ENCODE measurements at regions not wholly inside any gene's neighbourhood (a gene's known extent, or its start where the extent isn't known, plus 50 kb on each side); places are given as distances from the start of the nearest gene placed in this dataset.
"Not testable (repeated sequence)": the region's sequence is repeated elsewhere in the genome, so short reads cannot be mapped to it uniquely, and the experiment has no call there.

- Histone ChIP-seq H3K36me3 (replicated peaks) (no peaks in the 10 kb centered on the region), H3K4me1 (no peaks in the 10 kb centered on the region), H3K27me3 (ENCODE audit: low read depth) (no peaks in the 10 kb centered on the region), H3K9me3 (no peaks in the 10 kb centered on the region), H3K4me3 (no peak overlapping the region)
- in situ Hi-C loops (cut with MboI; ENCODE audit: low sequenced_read_pairs): no loop called here
- DNase-seq (ENCODE audit: low spot score in 2 of 2): no peak
Measured at GRCh38 chr17:33560165-33560564, 267.1 kb upstream of the ASIC2 start.

DNA sequence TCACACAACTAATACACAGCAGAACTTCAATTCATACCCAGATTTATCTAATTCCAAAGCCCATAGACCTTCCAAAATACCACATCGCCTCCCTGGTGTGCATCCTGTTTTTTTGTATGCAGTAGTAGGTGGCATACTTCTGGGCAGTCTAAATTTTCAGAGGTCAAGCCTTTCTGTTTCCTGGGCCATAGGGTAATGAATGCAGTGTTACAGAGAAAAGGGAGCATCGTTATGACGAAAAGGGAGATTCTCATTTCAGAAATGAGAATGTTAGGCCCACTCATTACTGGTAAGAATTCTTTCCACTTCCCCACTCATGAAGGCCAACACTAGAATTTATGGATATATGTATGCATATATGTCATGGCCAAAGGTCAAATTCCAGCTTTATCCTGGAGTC is 267.8 kb upstream of the ASIC2 start:
- Histone ChIP-seq H3K4me1 (no peaks in the 10 kb centered on the region), H3K9me3 (no peaks in the 10 kb centered on the region), H3K27me3 (ENCODE audit: low read depth) (no peaks in the 10 kb centered on the region), H3K36me3 (replicated peaks) (no peaks in the 10 kb centered on the region), H3K4me3 (no peak overlapping the region)
- DNase-seq (ENCODE audit: low spot score in 2 of 2): no peak
- in situ Hi-C loops (cut with MboI; ENCODE audit: low sequenced_read_pairs): no loop called here

- no peaks in the 10 kb centered on the region for H3K4me1 ChIP-seq
- no peaks in the 10 kb centered on the region for H3K36me3 ChIP-seq (replicated peaks)
- H3K9me3 ChIP-seq: no peaks in the 10 kb centered on the region
- no peaks in the 10 kb centered on the region for H3K27me3 ChIP-seq (ENCODE audit: low read depth)
- in situ Hi-C loops (cut with MboI; ENCODE audit: low sequenced_read_pairs): no loop called here
- H3K4me3 ChIP-seq: no peak overlapping the region
- no peak for DNase-seq (ENCODE audit: low spot score in 2 of 2)
Measured at GRCh38 chr17:33561569-33562334, 268.7 kb upstream of the ASIC2 start.

- Histone ChIP-seq H3K4me1 (no peaks in the 10 kb centered on the region), H3K27me3 (ENCODE audit: low read depth) (no peaks in the 10 kb centered on the region), H3K9me3 (no peaks in the 10 kb centered on the region), H3K36me3 (replicated peaks) (no peaks in the 10 kb centered on the region), H3K4me3 (no peak overlapping the region)
- in situ Hi-C loops (cut with MboI; ENCODE audit: low sequenced_read_pairs): no loop called here
- DNase-seq (ENCODE audit: low spot score in 2 of 2): no peak
Measured at GRCh38 chr17:33562792-33563191, 269.7 kb upstream of the ASIC2 start.

DNA sequence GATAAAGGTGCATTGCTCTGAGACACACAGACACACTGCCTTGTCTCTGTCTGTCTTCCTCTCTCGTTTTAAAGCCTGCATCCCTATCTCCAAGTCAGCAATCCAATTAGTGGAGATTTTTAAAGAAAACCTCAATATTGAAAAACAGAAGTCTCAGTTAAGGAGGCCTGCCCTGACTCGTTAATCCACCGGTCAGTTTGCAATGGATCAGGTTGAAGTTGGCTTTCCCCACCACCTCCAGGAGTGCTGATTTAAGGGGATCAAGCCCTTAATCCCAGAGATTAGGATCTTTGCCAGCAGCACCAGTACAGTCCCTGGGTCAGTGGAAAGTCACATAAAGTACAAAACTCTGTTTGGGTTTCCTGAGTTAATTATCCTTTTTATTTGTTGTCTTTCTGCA is 271.1 kb upstream of the ASIC2 start:
- no peaks in the 10 kb centered on the region for H3K27me3 ChIP-seq (ENCODE audit: low read depth)
- in situ Hi-C loops (cut with MboI; ENCODE audit: low sequenced_read_pairs): no loop called here

DNA sequence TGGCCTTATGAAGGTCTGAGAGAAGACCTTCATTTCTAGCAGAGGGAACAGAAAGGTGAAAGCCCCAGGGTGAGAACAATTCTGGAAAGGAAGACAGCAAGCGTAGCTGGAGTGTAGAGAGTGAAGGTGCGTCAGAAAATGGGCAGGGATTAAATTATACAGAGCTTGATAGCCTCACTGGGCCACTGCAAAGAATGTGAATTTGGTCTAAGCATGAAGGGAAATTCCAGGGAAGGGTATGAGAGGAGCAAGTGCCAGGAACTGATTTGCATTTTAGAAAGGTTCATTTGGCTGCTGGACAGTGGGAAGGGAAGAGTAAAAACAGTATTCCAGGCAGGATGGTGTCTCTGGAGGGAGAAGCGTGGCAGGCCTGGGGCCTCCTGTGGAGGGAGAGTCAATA is 274.1 kb upstream of the ASIC2 start:
- Histone ChIP-seq H3K27me3 (ENCODE audit: low read depth) (no peaks in the 10 kb centered on the region), H3K36me3 (replicated peaks) (no peaks in the 10 kb centered on the region), H3K4me1 (no peaks in the 10 kb centered on the region), H3K9me3 (no peaks in the 10 kb centered on the region), H3K4me3 (no peak overlapping the region)
- in situ Hi-C loops (cut with MboI; ENCODE audit: low sequenced_read_pairs): no loop called here
- no peak for DNase-seq (ENCODE audit: low spot score in 2 of 2)

More for the DNA sequence above, 271.1 kb upstream of the ASIC2 start:
- DNase-seq (ENCODE audit: low spot score in 2 of 2): no peak
- Histone ChIP-seq H3K9me3 (no peaks in the 10 kb centered on the region), H3K36me3 (replicated peaks) (no peaks in the 10 kb centered on the region), H3K4me3 (no peak overlapping the region), H3K4me1 (no peaks in the 10 kb centered on the region)

GRCh38 chr17:33572615-33573014 is 279.5 kb upstream of the ASIC2 start:
- H3K27me3 ChIP-seq (ENCODE audit: low read depth): no peaks in the 10 kb centered on the region
- H3K36me3 ChIP-seq (replicated peaks): no peaks in the 10 kb centered on the region
- no peaks in the 10 kb centered on the region for H3K9me3 ChIP-seq
- no peaks in the 10 kb centered on the region for H3K4me1 ChIP-seq
- no peak overlapping the region for H3K4me3 ChIP-seq
- no peak for DNase-seq (ENCODE audit: low spot score in 2 of 2)
- in situ Hi-C loops (cut with MboI; ENCODE audit: low sequenced_read_pairs): no loop called here

GRCh38 chr17:33574942-33575445 is 281.9 kb upstream of the ASIC2 start:
- in situ Hi-C loops (cut with MboI; ENCODE audit: low sequenced_read_pairs): no loop called here
- no peaks in the 10 kb centered on the region for H3K9me3 ChIP-seq
- no peaks in the 10 kb centered on the region for H3K36me3 ChIP-seq (replicated peaks)
- no peak overlapping the region for H3K4me3 ChIP-seq
- DNase-seq (ENCODE audit: low spot score in 2 of 2): no peak
- no peaks in the 10 kb centered on the region for H3K27me3 ChIP-seq (ENCODE audit: low read depth)
- H3K4me1 ChIP-seq: no peaks in the 10 kb centered on the region

- H3K4me1 ChIP-seq; H3K36me3 ChIP-seq (replicated peaks); H3K4me3 ChIP-seq; H3K27me3 ChIP-seq (ENCODE audit: low read depth); in situ Hi-C loops (cut with MboI; ENCODE audit: low sequenced_read_pairs); DNase-seq (ENCODE audit: low spot score in 2 of 2); H3K9me3 ChIP-seq: not testable (repeated sequence)
Measured at GRCh38 chr17:33579740-33580139, 286.6 kb upstream of the ASIC2 start.

DNA sequence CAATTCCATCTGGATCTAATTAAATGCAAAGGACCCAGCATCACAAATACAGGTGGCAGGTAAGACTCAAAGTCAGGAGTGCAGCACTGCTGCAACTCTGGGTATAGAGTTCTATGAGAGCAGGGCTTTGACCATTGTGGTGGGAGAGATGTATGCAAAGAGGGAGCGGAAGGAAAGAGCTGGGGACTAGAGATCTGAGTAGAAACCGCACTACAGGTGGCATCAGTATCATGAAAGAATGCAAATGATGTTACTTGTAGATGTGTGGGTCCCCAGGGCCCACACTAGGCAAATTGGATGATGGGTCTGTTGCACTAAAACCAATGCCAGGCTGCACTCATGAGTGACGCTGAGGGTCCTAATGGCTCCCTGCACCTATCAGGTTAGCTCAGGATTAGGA is 287.1 kb upstream of the ASIC2 start:
- Histone ChIP-seq H3K4me1 (no peaks in the 10 kb centered on the region), H3K4me3 (no peak overlapping the region), H3K36me3 (replicated peaks) (no peaks in the 10 kb centered on the region), H3K9me3 (no peaks in the 10 kb centered on the region), H3K27me3 (ENCODE audit: low read depth) (no peaks in the 10 kb centered on the region)
- in situ Hi-C loops (cut with MboI; ENCODE audit: low sequenced_read_pairs): no loop called here
- DNase-seq (ENCODE audit: low spot score in 2 of 2): no peak

GRCh38 chr17:33582661-33583060 is 289.6 kb upstream of the ASIC2 start:
- in situ Hi-C loops (cut with MboI; ENCODE audit: low sequenced_read_pairs): no loop called here
- Histone ChIP-seq H3K27me3 (ENCODE audit: low read depth) (no peaks in the 10 kb centered on the region), H3K4me3 (no peak overlapping the region), H3K9me3 (no peaks in the 10 kb centered on the region), H3K4me1 (no peaks in the 10 kb centered on the region), H3K36me3 (replicated peaks) (no peaks in the 10 kb centered on the region)
- DNase-seq (ENCODE audit: low spot score in 2 of 2): no peak

DNA sequence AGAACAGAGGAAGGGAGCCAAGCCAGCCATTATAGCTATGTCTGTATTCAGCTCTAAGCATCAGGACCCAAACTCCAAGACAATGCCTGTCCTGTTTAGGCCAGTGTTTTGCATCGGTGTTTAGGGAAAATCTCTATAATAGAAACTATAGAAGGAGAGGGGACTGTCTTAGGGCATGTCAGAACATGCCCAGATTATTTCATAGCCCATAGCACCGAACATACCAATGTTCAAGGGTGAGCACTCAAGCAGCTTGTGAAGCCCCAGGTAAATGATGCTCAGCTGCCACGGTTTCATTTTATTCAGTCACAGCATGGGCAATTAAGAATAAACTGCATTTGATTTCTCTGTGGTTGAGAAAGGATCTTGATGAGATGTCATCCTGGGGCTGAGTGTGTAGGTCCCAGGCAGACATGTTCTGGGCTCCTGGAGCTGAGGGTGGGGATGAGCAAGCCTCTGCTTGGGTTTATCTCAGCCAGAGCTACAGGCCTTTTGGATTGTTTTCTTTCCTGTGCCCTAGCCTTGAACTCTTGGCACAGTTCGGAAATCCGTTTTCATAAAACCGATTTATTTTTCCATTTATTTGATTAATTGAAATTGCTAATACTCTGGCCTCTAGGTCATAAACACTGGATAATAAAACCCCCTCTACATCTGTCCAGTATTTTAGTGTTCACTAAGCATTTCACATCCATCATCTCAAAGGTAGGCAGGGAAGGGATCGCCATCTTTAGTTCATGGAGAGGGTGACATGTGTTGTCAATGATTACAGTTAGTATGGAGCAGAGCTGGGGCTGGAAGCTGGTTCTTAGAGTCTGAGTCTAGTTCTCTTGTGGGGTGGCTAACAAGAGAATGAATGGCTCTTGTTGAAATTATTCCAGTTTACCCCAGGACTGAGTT is 290.7 kb upstream of the ASIC2 start:
- no peak for DNase-seq (ENCODE audit: low spot score in 2 of 2)
- no peaks in the 10 kb centered on the region for H3K36me3 ChIP-seq (replicated peaks)
- H3K27me3 ChIP-seq (ENCODE audit: low read depth): no peaks in the 10 kb centered on the region
- in situ Hi-C loops (cut with MboI; ENCODE audit: low sequenced_read_pairs): no loop called here
- H3K9me3 ChIP-seq: no peaks in the 10 kb centered on the region
- no peaks in the 10 kb centered on the region for H3K4me1 ChIP-seq
- no peak overlapping the region for H3K4me3 ChIP-seq

DNA sequence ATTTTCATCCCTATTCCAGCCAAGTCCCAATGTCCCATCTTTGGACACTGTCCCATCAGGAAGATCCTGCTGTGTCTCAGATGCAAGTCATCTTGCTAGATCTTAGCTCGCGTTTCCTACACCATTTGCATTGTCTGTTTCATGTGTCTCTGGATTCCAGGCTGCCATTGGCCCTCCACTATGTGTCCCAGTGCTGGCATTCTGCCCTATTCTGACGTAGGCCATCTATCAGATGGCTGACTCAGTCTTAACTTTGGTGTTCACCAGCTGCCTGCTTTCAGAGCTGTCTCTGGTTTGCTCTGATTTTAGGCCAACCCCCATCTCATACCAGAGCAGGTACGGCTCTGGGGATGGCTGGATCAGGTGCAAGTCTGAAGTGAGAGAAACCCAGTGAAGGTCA is 300.9 kb upstream of the ASIC2 start:
- no peak overlapping the region for H3K4me3 ChIP-seq
- no peaks in the 10 kb centered on the region for H3K36me3 ChIP-seq (replicated peaks)
- no peaks in the 10 kb centered on the region for H3K9me3 ChIP-seq
- H3K27me3 ChIP-seq (ENCODE audit: low read depth): no peaks in the 10 kb centered on the region
- no peaks in the 10 kb centered on the region for H3K4me1 ChIP-seq
- in situ Hi-C loops (cut with MboI; ENCODE audit: low sequenced_read_pairs): no loop called here
- no peak for DNase-seq (ENCODE audit: low spot score in 2 of 2)

GRCh38 chr17:33595828-33596227 is 302.7 kb upstream of the ASIC2 start:
- H3K4me1 ChIP-seq: no peaks in the 10 kb centered on the region
- in situ Hi-C loops (cut with MboI; ENCODE audit: low sequenced_read_pairs): no loop called here

More at GRCh38 chr17:33595828-33596227, 302.7 kb upstream of the ASIC2 start:
- no peak overlapping the region for H3K4me3 ChIP-seq
- no peaks in the 10 kb centered on the region for H3K9me3 ChIP-seq
- H3K36me3 ChIP-seq (replicated peaks): no peaks in the 10 kb centered on the region
- no peak for DNase-seq (ENCODE audit: low spot score in 2 of 2)
- no peaks in the 10 kb centered on the region for H3K27me3 ChIP-seq (ENCODE audit: low read depth)

Data from HAP-1 (cell line).